ENCODE measurements at regions not wholly inside any gene's neighbourhood (a gene's known extent, or its start where the extent isn't known, plus 50 kb on each side); places are given as distances from the start of the nearest gene placed in this dataset.

DNA sequence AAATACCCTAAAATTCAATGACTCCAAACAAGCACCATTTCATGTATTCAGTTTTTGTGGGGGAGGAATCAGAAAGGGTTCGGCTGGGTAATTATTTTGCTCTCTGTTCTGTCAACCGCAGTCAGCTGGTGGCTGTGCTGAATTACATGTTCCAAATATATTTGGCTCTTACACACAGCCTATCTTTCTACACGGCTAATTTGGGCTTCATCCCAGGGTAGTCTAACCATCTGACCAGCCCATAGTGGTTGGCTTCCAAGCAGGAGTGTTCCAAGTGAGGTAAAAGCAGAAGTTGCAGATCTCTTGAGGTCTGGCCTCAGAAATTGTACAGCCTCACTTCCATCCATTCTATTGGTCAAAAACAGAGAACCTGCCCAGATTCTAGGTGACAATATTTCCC lies 760.8 kb upstream of the SEMA6D start:
- Histone ChIP-seq H3K9ac (ENCODE audit: insufficient read depth, low read depth, low read length) (no peak overlapping the region), H3K79me2 (ENCODE audit: insufficient read depth, low read length) (no peaks in the 10 kb centered on the region), H3K27me3 (ENCODE audit: control insufficient read depth in 1 of 2, insufficient read depth in 2 of 2, low read length in 2 of 2) (no peaks in the 10 kb centered on the region), H3K36me3 (replicated peaks in 1 of 2; ENCODE audit: control insufficient read depth in 1 of 2, insufficient read depth in 2 of 2, low read length in 2 of 2) (no peaks in the 10 kb centered on the region), H3K9me3 (ENCODE audit: low read length) (peaks cover 69% of the 10 kb centered on the region), H2AFZ (ENCODE audit: low read length) (no peak overlapping the region), H3K4me3 (replicated peaks in 1 of 3; ENCODE audit: insufficient read depth in 1 of 3, low read depth in 2 of 3, low read length in 3 of 3) (no peak overlapping the region), H3K27ac (ENCODE audit: extremely low read length, insufficient read depth, low read length) (no peak overlapping the region), H3K4me1 (ENCODE audit: insufficient read depth, low read length) (no peaks in the 10 kb centered on the region), H4K20me1 (ENCODE audit: insufficient read depth, low read length) (no peaks in the 10 kb centered on the region), H3K4me2 (ENCODE audit: low read depth, low read length) (no peak overlapping the region)
- FAIRE-seq: no peak
- 27% methylated on average over 3 of the region's 3 CpGs for WGBS (ENCODE audit: low lambda C conversion rate)
- TF ChIP-seq MBNL3 (CRISPR knock-in tag; conservative IDR thresholded peaks at IDR 0.05): no peak
- TF ChIP-seq ZBTB7A (CRISPR knock-in tag; IDR thresholded peaks at IDR 0.05): no peak
- no peak for TF ChIP-seq SOX5 (CRISPR knock-in tag; IDR thresholded peaks at IDR 0.05; ENCODE audit: borderline replicate concordance)
- TF ChIP-seq SALL1 (CRISPR knock-in tag; IDR thresholded peaks at IDR 0.05): no peak
- TF ChIP-seq, protein P1, sequence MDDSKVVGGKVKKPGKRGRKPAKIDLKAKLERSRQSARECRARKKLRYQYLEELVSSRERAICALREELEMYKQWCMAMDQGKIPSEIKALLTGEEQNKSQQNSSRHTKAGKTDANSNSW (CRISPR knock-in tag; IDR thresholded peaks at IDR 0.05; ENCODE audit: borderline replicate concordance): no peak
- TF ChIP-seq ZNF850 (CRISPR knock-in tag; conservative IDR thresholded peaks at IDR 0.05): no peak
- TF ChIP-seq, protein P2, sequence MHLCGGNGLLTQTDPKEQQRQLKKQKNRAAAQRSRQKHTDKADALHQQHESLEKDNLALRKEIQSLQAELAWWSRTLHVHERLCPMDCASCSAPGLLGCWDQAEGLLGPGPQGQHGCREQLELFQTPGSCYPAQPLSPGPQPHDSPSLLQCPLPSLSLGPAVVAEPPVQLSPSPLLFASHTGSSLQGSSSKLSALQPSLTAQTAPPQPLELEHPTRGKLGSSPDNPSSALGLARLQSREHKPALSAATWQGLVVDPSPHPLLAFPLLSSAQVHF (CRISPR knock-in tag; IDR thresholded peaks at IDR 0.05): no peak
- TF ChIP-seq JARID2 (CRISPR knock-in tag; IDR thresholded peaks at IDR 0.05; ENCODE audit: insufficient replicate concordance): no peak
- TF ChIP-seq FIP1L1 (IDR thresholded peaks at IDR 0.05; ENCODE audit: borderline replicate concordance, insufficient read depth, low read depth, low read length): no peak
- TF ChIP-seq ZNF773 (CRISPR knock-in tag; IDR thresholded peaks at IDR 0.05; ENCODE audit: borderline replicate concordance): no peak
- intact Hi-C loops (cut with micrococcal nuclease; ENCODE audit: unreplicated experiment) (no loop called here), in situ Hi-C loops (cut with HindIII; ENCODE audit: extremely low pct_ligation_motif_present, low pct_unique_long_range_greater_than_20kb) (no loop called here)
- no TSS peak for BruUV-seq (replicated peaks)
- CTCF ChIA-PET (ENCODE audit: low intra/inter-chr PET ratio, low total read pairs): no interaction called here
- DNase-seq (ENCODE audit: low spot score): no peak
- POLR2A ChIA-PET: no interaction called here
- no peak for ATAC-seq
